CD4-positive, alpha-beta T cell (primary cell): ENCODE measurements at regions not wholly inside any gene's neighbourhood (a gene's known extent, or its start where the extent isn't known, plus 50 kb on each side); places are given as distances from the start of the nearest gene placed in this dataset.

Source experiments
- ATAC-seq: fragments of 200-7000 bp; cut with Tn5 transposase; one replicate; pipeline ENCODE4 v1.10.0; 2022; ENCODE audit warnings: mild to moderate bottlenecking; ENCODE audit not compliant: poor library complexity
- CTCF ChIA-PET: fragments of 350-600 bp; sonication (Branson Sonifier 250); formaldehyde crosslinking; loops from one replicate; lab custom pipeline; 2021; ENCODE audit warnings: antibody characterized with exemption, inconsistent platforms; lab: Charles Lee
- POLR2A ChIA-PET: fragments of 350-600 bp; sonication (Branson Sonifier 250); formaldehyde crosslinking; loops from one replicate; lab custom pipeline; 2021; ENCODE audit warnings: antibody characterized with exemption, inconsistent platforms; lab: Charles Lee
- DNase-seq, 14 experiments: peaks; one replicate each; pipeline ENCODE4 v3.0.0-alpha.2; 2013 to 2020; ENCODE audit warnings: mixed read lengths in 2 of 14
- H3K27ac ChIP-seq, 2 donors: one replicate each; pipeline versions ENCODE4 v1.5.1 to v1.7.0; 2013; ENCODE audit warnings: low read length in 2 of 2, low read depth in 1 of 2, mild to moderate bottlenecking in 1 of 2
- H3K27me3 ChIP-seq, 2 experiments: 1 replicate in 1 of 2; 2 replicates in 1 of 2; pipeline versions ENCODE4 v1.6.1 to v1.7.0; 2013; ENCODE audit warnings: low read length in 2 of 2, control low read depth in 1 of 2, mild to moderate bottlenecking in 1 of 2, moderate library complexity in 1 of 2; ENCODE audit not compliant: insufficient read depth in 2 of 2, control insufficient read depth in 1 of 2
- H3K36me3 ChIP-seq: one replicate; pipeline ENCODE4 v1.6.1; 2013; ENCODE audit warnings: low read length, control low read depth; ENCODE audit not compliant: insufficient read depth
- H3K4me1 ChIP-seq: one replicate; pipeline ENCODE4 v1.6.1; 2013; ENCODE audit warnings: low read length, control low read depth; ENCODE audit not compliant: insufficient read depth
- H3K4me3 ChIP-seq: one replicate; pipeline ENCODE4 v1.5.1; 2013; ENCODE audit warnings: mild to moderate bottlenecking, low read length, moderate library complexity
- H3K9me3 ChIP-seq, 2 experiments: 1 replicate in 1 of 2; 2 replicates in 1 of 2; pipeline versions ENCODE4 v1.6.1 to v1.7.0; 2013; ENCODE audit warnings: low read length in 2 of 2, mild to moderate bottlenecking in 2 of 2, control low read depth in 1 of 2, moderate library complexity in 1 of 2; ENCODE audit not compliant: control insufficient read depth in 1 of 2, insufficient read depth in 1 of 2
- H3K27ac Mint-ChIP-seq: one replicate; pipeline ENCODE4 v1.8.0; 2020; ENCODE audit warnings: mixed read lengths
- H3K27me3 Mint-ChIP-seq: one replicate; pipeline ENCODE4 v1.8.0; 2021; ENCODE audit warnings: mixed read lengths
- H3K36me3 Mint-ChIP-seq: one replicate; pipeline ENCODE4 v1.8.0; 2021; ENCODE audit warnings: low read depth, mixed read lengths
- H3K4me1 Mint-ChIP-seq: one replicate; pipeline ENCODE4 v1.8.0; 2021; ENCODE audit warnings: low read depth, mixed read lengths
- H3K4me3 Mint-ChIP-seq: one replicate; pipeline ENCODE4 v1.8.0; 2020; ENCODE audit warnings: mild to moderate bottlenecking, mixed read lengths
- H3K9me3 Mint-ChIP-seq: one replicate; pipeline ENCODE4 v1.8.0; 2020; ENCODE audit warnings: mixed read lengths
- CTCF ChIP-seq: fragments of 200-600 bp; IDR thresholded peaks from one replicate; pipeline ENCODE4 v1.8.0; 2022; ENCODE audit warnings: antibody characterized with exemption, mild to moderate bottlenecking
- intact Hi-C, 2 experiments: fragments of 100-400 bp; cut with DNase I in 1 of 2; cut with micrococcal nuclease in 1 of 2; formaldehyde crosslinking; loops; one replicate each; pipeline versions ENCODE4 v1.15.1 to v1.9.0; 2023 to 2025; cut with DNase I, micrococcal nuclease

GRCh38 chr5:124514956-124515355 is 231.5 kb downstream of the ZNF608 start:
- Mint-ChIP-seq H3K27me3 (no peaks in the 10 kb centered on the region), H3K4me1 (no peaks in the 10 kb centered on the region), H3K4me3 (no peak overlapping the region), H3K9me3 (no peaks in the 10 kb centered on the region), H3K27ac (no peak overlapping the region), H3K36me3 (no peaks in the 10 kb centered on the region)
- no peaks in the 10 kb centered on the region for H3K4me1 ChIP-seq
- H3K36me3 ChIP-seq, result no peaks in the 10 kb centered on the region
- H3K27ac ChIP-seq, result no peak overlapping the region
- DNase-seq, result no peak
- CTCF ChIA-PET, result no interaction called here
- no peaks in the 10 kb centered on the region for H3K27me3 ChIP-seq
- ATAC-seq, result no peak
- no peak overlapping the region for H3K4me3 ChIP-seq
- no peaks in the 10 kb centered on the region for H3K9me3 ChIP-seq
- POLR2A ChIA-PET, result no interaction called here
- TF ChIP-seq CTCF, result no peak
- intact Hi-C loops, result no loop called here

GRCh38 chr5:124512952-124513632 is 233.3 kb downstream of the ZNF608 start:
- CTCF ChIA-PET, result no interaction called here
- Mint-ChIP-seq H3K27ac (no peak overlapping the region), H3K9me3 (no peaks in the 10 kb centered on the region), H3K4me1 (no peaks in the 10 kb centered on the region), H3K36me3 (no peaks in the 10 kb centered on the region), H3K27me3 (no peaks in the 10 kb centered on the region), H3K4me3 (no peak overlapping the region)
- intact Hi-C loops, result no loop called here
- Histone ChIP-seq H3K36me3 (no peaks in the 10 kb centered on the region), H3K4me1 (no peaks in the 10 kb centered on the region), H3K4me3 (no peak overlapping the region), H3K9me3 (no peaks in the 10 kb centered on the region), H3K27me3 (no peaks in the 10 kb centered on the region), H3K27ac (no peak overlapping the region)
- TF ChIP-seq CTCF, result no peak
- POLR2A ChIA-PET, result no interaction called here
- ATAC-seq, result no peak
- DNase-seq, result no peak

GRCh38 chr5:124512236-124512635 is 234.2 kb downstream of the ZNF608 start:
- no peaks in the 10 kb centered on the region for H3K27me3 Mint-ChIP-seq
- no peak overlapping the region for H3K27ac Mint-ChIP-seq
- no peaks in the 10 kb centered on the region for H3K36me3 ChIP-seq
- POLR2A ChIA-PET, result no interaction called here
- DNase-seq, result no peak
- CTCF ChIA-PET, result no interaction called here
- TF ChIP-seq CTCF, result no peak
- H3K4me3 ChIP-seq, result no peak overlapping the region
- ATAC-seq, result no peak
- H3K9me3 Mint-ChIP-seq, result no peaks in the 10 kb centered on the region
- H3K36me3 Mint-ChIP-seq, result no peaks in the 10 kb centered on the region
- H3K27me3 ChIP-seq, result no peaks in the 10 kb centered on the region
- H3K4me1 ChIP-seq, result no peaks in the 10 kb centered on the region
- no peaks in the 10 kb centered on the region for H3K4me1 Mint-ChIP-seq
- H3K27ac ChIP-seq, result no peak overlapping the region
- H3K4me3 Mint-ChIP-seq, result no peak overlapping the region
- intact Hi-C loops, result no loop called here
- H3K9me3 ChIP-seq, result no peaks in the 10 kb centered on the region
